Cardiac muscle cell (in vitro differentiated cells and primary cell): ENCODE measurements at regions not wholly inside any gene's neighbourhood (a gene's known extent, or its start where the extent isn't known, plus 50 kb on each side); places are given as distances from the start of the nearest gene placed in this dataset.

Experiments
- DNase-seq, 2 donors: peaks; one replicate each; pipeline versions ENCODE4 v3.0.0 to v3.0.0-alpha.2; 2010 to 2017; ENCODE audit warnings: low read depth in 1 of 2, low spot score in 1 of 2
- H3K27ac ChIP-seq: fragments of 200-600 bp; sonication (generic); 2 replicates; pipeline ENCODE4 v1.5.1; 2016
- H3K27me3 ChIP-seq: fragments of 200-600 bp; sonication (generic); 2 replicates; pipeline ENCODE4 v1.6.0; 2016; ENCODE audit warnings: control low read depth
- H3K36me3 ChIP-seq: fragments of 200-600 bp; sonication (generic); 2 replicates; pipeline ENCODE4 v1.5.1; 2016; ENCODE audit warnings: control low read depth
- H3K4me1 ChIP-seq: fragments of 200-600 bp; sonication (generic); 2 replicates; pipeline ENCODE4 v1.8.1; 2017; ENCODE audit warnings: low read depth, mild to moderate bottlenecking, mixed run types
- H3K4me3 ChIP-seq: fragments of 200-600 bp; sonication (generic); 2 replicates; pipeline ENCODE4 v1.5.1; 2016; ENCODE audit warnings: mild to moderate bottlenecking
- H3K9me3 ChIP-seq: fragments of 200-600 bp; sonication (generic); 2 replicates; pipeline ENCODE4 v1.5.1; 2017; ENCODE audit warnings: low read depth, mild to moderate bottlenecking, control low read depth
- CTCF ChIP-seq: IDR thresholded peaks from 2 replicates; pipeline ENCODE4 v1.5.1; 2012; ENCODE audit warnings: low read depth, mild to moderate bottlenecking, low read length

DNA sequence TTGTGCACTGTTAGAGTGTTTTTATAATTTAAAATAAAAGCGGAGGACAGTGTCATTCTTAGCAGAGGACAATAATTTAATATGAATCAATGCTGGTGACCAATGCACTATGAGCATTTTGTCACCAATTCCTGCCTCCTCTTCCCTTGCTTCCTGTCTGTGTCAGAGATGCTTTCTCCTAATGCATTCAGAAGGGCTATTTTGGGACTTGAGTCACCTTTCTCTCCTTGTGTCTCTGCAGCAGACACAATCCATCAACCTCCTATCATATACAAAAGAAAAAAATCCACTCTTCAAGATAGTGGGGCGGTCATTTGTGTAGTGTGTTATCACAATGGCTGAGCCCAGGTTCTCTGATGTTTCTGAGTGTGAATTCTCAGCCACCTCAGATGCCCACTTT, 191.9 kb upstream of the VEPH1 start:
- H3K27ac ChIP-seq: no peak overlapping the region
- no peak overlapping the region for H3K4me3 ChIP-seq
- no peaks in the 10 kb centered on the region for H3K36me3 ChIP-seq
- no peak for DNase-seq
- TF ChIP-seq CTCF: no peak
- no peaks in the 10 kb centered on the region for H3K9me3 ChIP-seq
- peaks cover 7% of the 10 kb centered on the region for H3K4me1 ChIP-seq
- no peaks in the 10 kb centered on the region for H3K27me3 ChIP-seq

- Histone ChIP-seq H3K27me3 (no peaks in the 10 kb centered on the region), H3K27ac (no peak overlapping the region), H3K4me3 (no peak overlapping the region), H3K4me1 (peaks cover 7% of the 10 kb centered on the region), H3K9me3 (no peaks in the 10 kb centered on the region), H3K36me3 (no peaks in the 10 kb centered on the region)
- DNase-seq: no peak
- no peak for TF ChIP-seq CTCF
Observed at GRCh38 chr3:157693762-157694161, 190.5 kb upstream of the VEPH1 start.

DNA sequence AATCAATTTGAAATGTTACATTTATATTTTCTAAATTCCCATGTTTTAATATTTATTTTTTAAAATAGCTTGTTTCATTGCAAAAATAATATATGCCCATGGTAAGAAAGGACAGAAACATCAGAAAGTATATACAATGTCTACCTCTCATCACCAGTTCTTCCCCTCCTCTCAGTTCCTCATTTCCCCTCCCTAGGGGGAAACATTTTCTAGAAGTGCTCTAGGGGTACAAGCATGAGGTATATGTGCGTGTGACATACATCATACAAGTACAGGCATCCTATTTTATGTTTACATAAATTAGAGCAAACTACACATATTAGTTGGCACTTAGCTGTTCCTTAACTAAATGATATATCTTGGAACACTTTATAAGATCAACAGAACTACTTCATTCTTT, 189.3 kb upstream of the VEPH1 start:
- Histone ChIP-seq H3K27ac (no peak overlapping the region), H3K4me1 (peaks cover 7% of the 10 kb centered on the region), H3K9me3 (no peaks in the 10 kb centered on the region), H3K36me3 (no peaks in the 10 kb centered on the region), H3K27me3 (no peaks in the 10 kb centered on the region), H3K4me3 (no peak overlapping the region)
- no peak for DNase-seq
- no peak for TF ChIP-seq CTCF

- Histone ChIP-seq H3K36me3 (no peaks in the 10 kb centered on the region), H3K9me3 (no peaks in the 10 kb centered on the region), H3K27ac (no peak overlapping the region), H3K27me3 (no peaks in the 10 kb centered on the region), H3K4me3 (no peak overlapping the region), H3K4me1 (no peaks in the 10 kb centered on the region)
- no peak for DNase-seq
- no peak for TF ChIP-seq CTCF
Observed at GRCh38 chr3:157683668-157684067, 180.5 kb upstream of the VEPH1 start.

GRCh38 chr3:157672061-157672460, 168.8 kb upstream of the VEPH1 start:
- no peaks in the 10 kb centered on the region for H3K9me3 ChIP-seq
- TF ChIP-seq CTCF: no peak
- no peaks in the 10 kb centered on the region for H3K27me3 ChIP-seq
- no peak for DNase-seq
- H3K36me3 ChIP-seq: no peaks in the 10 kb centered on the region
- no peaks in the 10 kb centered on the region for H3K4me1 ChIP-seq
- H3K27ac ChIP-seq: no peak overlapping the region
- no peak overlapping the region for H3K4me3 ChIP-seq

DNA sequence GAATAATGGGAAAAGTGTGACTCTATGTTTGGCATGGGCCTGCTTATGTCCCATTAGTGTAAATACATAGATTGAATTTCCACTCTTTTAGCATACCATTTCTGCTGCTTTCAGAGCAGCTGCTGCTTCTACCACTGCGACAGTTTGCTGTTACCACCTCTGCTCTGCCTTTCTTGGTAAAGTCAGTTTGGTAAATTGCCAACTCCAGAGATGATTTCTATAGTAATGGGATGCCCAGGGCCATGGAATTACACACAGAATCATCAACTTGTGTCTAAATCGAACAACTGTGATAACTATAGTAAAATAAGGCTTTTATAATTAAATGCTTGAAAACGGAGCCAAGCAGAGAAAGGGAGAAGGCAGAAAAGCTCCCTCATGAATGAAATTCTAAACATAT, 168.4 kb upstream of the VEPH1 start:
- Histone ChIP-seq H3K36me3 (no peaks in the 10 kb centered on the region), H3K4me1 (no peaks in the 10 kb centered on the region), H3K9me3 (no peaks in the 10 kb centered on the region), H3K4me3 (no peak overlapping the region), H3K27ac (no peak overlapping the region), H3K27me3 (no peaks in the 10 kb centered on the region)
- no peak for TF ChIP-seq CTCF
- DNase-seq: no peak
